HepG2 (cell line): ENCODE measurements at regions not wholly inside any gene's neighbourhood (a gene's known extent, or its start where the extent isn't known, plus 50 kb on each side); places are given as distances from the start of the nearest gene placed in this dataset.

Source experiments
- ATAC-seq: fragments of 200-7000 bp; cut with Tn5 transposase; 3 replicates; pipeline ENCODE4 v1.9.1; 2020; ENCODE audit warnings: mild to moderate bottlenecking, moderate library complexity
- BruUV-seq: library from RNA; stranded (reverse); fragments of 400-500 nt; replicated peaks from 2 replicates; lab custom pipeline; 2021; lab: Mats Ljungman, UMichigan
- CTCF ChIA-PET: fragments of 300-600 bp; formaldehyde crosslinking; extraction: SDS; loops from one replicate; lab custom pipeline; 2021; ENCODE audit warnings: low total read pairs, inconsistent platforms, low intra/inter-chr PET ratio; lab: Yijun Ruan, JAX
- POLR2A ChIA-PET: fragments of 350-600 bp; sonication (Branson Sonifier 250); formaldehyde crosslinking; loops from one replicate; lab custom pipeline; 2020; ENCODE audit warnings: antibody characterized with exemption, inconsistent platforms; lab: Yijun Ruan, JAX
- DNase-seq: peaks from one replicate; pipeline ENCODE4 v3.0.0-alpha.2; 2015; ENCODE audit warnings: low spot score
- FAIRE-seq: peaks from 3 replicates; lab custom pipeline; 2011; peaks lifted over from hg19 to GRCh38; lab: Jason Lieb, UNC
- H2AFZ ChIP-seq: one replicate; pipeline ENCODE4 v1.6.1; 2011; ENCODE audit warnings: low read length, inconsistent platforms
- H3K27ac ChIP-seq: fragments of 300-600 bp; 3 replicates; pipeline ENCODE4 v1.8.0; 2011; ENCODE audit warnings: mixed run types, mild to moderate bottlenecking, mixed read lengths, low read length, inconsistent platforms; ENCODE audit not compliant: insufficient read depth; ENCODE audit errors: extremely low read length
- H3K27me3 ChIP-seq, 2 experiments: fragments of 200-600 bp in 1 of 2; 2 replicates in 1 of 2; 3 replicates in 1 of 2; pipeline versions ENCODE4 v1.6.0 to v1.8.0; 2011; ENCODE audit warnings: low read length in 2 of 2, mild to moderate bottlenecking in 2 of 2, moderate library complexity in 2 of 2, inconsistent platforms in 1 of 2; ENCODE audit not compliant: insufficient read depth in 2 of 2, control insufficient read depth in 1 of 2
- H3K36me3 ChIP-seq, 2 experiments: fragments of 200-600 bp in 1 of 2; replicated peaks in 1 of 2; 2 replicates in 1 of 2; 3 replicates in 1 of 2; pipeline versions ENCODE4 v1.5.1 to v1.8.0; 2011; ENCODE audit warnings: low read length in 2 of 2, inconsistent platforms in 1 of 2; ENCODE audit not compliant: insufficient read depth in 2 of 2, control insufficient read depth in 1 of 2
- H3K4me1 ChIP-seq: 2 replicates; pipeline ENCODE4 v1.5.1; 2012; ENCODE audit warnings: low read length, inconsistent platforms; ENCODE audit not compliant: insufficient read depth
- H3K4me2 ChIP-seq: 2 replicates; pipeline ENCODE4 v1.6.0; 2011; ENCODE audit warnings: low read depth, low read length, inconsistent platforms
- H3K4me3 ChIP-seq, 3 experiments: fragments of 200-600 bp in 1 of 3; sonication (generic), shearing (Covaris generic) in 1 of 3; replicated peaks in 1 of 3; 2 replicates each; pipeline ENCODE4 v1.5.1; 2011 to 2016; ENCODE audit warnings: low read length in 3 of 3, inconsistent platforms in 2 of 3, low read depth in 2 of 3, mild to moderate bottlenecking in 2 of 3, control low read depth in 1 of 3, mixed read lengths in 1 of 3; ENCODE audit not compliant: insufficient read depth in 1 of 3
- H3K79me2 ChIP-seq: one replicate; pipeline ENCODE4 v1.6.1; 2011; ENCODE audit warnings: low read length, inconsistent platforms; ENCODE audit not compliant: insufficient read depth
- H3K9ac ChIP-seq: 2 replicates; pipeline ENCODE4 v1.6.0; 2011; ENCODE audit warnings: mild to moderate bottlenecking, low read depth, low read length, inconsistent platforms; ENCODE audit not compliant: insufficient read depth
- H3K9me3 ChIP-seq: 2 replicates; pipeline ENCODE4 v1.5.1; 2012; ENCODE audit warnings: mild to moderate bottlenecking, low read length
- H4K20me1 ChIP-seq: 2 replicates; pipeline ENCODE4 v1.6.0; 2011; ENCODE audit warnings: inconsistent platforms, mild to moderate bottlenecking, low read length, moderate library complexity; ENCODE audit not compliant: insufficient read depth
- CC2D1A ChIP-seq: sonication (generic); formaldehyde crosslinking; IDR thresholded peaks from 2 replicates; pipeline ENCODE4 v1.8.1; 2023; ENCODE audit warnings: mild to moderate bottlenecking, missing genetic modification reagents
- DNMT1 ChIP-seq: sonication (generic); formaldehyde crosslinking; IDR thresholded peaks from 2 replicates; pipeline ENCODE4 v1.5.1; 2020; ENCODE audit warnings: mild to moderate bottlenecking, missing genetic modification reagents
- MTF1 ChIP-seq: sonication (generic); formaldehyde crosslinking; IDR thresholded peaks from 2 replicates; pipeline ENCODE4 v1.5.0; 2020; ENCODE audit warnings: missing genetic modification reagents
- MTF2 ChIP-seq: sonication (generic); formaldehyde crosslinking; IDR thresholded peaks from 2 replicates; pipeline ENCODE4 v1.5.0; 2020; ENCODE audit warnings: missing genetic modification reagents, borderline replicate concordance
- NR2C2 ChIP-seq: sonication (generic); formaldehyde crosslinking; IDR thresholded peaks from 2 replicates; pipeline ENCODE4 v1.4.0; 2020; ENCODE audit warnings: missing genetic modification reagents, mild to moderate bottlenecking, moderate library complexity, borderline replicate concordance
- PAF1 ChIP-seq: IDR thresholded peaks from 2 replicates; pipeline ENCODE4 v1.6.1; 2016; ENCODE audit warnings: missing genetic modification reagents, missing compliant biosample characterization
- PPARG ChIP-seq: conservative IDR thresholded peaks from 2 replicates; pipeline ENCODE4 v1.6.1; 2016; ENCODE audit warnings: missing biosample characterization, missing genetic modification reagents
- SATB2 ChIP-seq: sonication (generic); formaldehyde crosslinking; IDR thresholded peaks from 2 replicates; pipeline ENCODE4 v1.5.0; 2020; ENCODE audit warnings: missing genetic modification reagents
- SSRP1 ChIP-seq: IDR thresholded peaks from 2 replicates; pipeline ENCODE4 v1.6.1; 2016; ENCODE audit warnings: control low read depth
- ZBTB42 ChIP-seq: sonication (generic); formaldehyde crosslinking; IDR thresholded peaks from 2 replicates; pipeline ENCODE4 v1.5.0; 2020; ENCODE audit warnings: mild to moderate bottlenecking, missing genetic modification reagents
- ZBTB8A ChIP-seq: sonication (generic); formaldehyde crosslinking; IDR thresholded peaks from 2 replicates; pipeline ENCODE4 v1.4.0; 2020; ENCODE audit warnings: mild to moderate bottlenecking, low read depth, missing genetic modification reagents, borderline replicate concordance
- ZNF33A ChIP-seq: sonication (generic); formaldehyde crosslinking; IDR thresholded peaks from 2 replicates; pipeline ENCODE4 v1.5.1; 2020; ENCODE audit warnings: missing genetic modification reagents, mild to moderate bottlenecking, moderate library complexity, borderline replicate concordance
- ZNF569 ChIP-seq: sonication (generic); formaldehyde crosslinking; IDR thresholded peaks from 2 replicates; pipeline ENCODE4 v1.5.0; 2020; ENCODE audit warnings: mild to moderate bottlenecking, missing genetic modification reagents, moderate library complexity, borderline replicate concordance
- ZNF605 ChIP-seq: sonication (generic); formaldehyde crosslinking; IDR thresholded peaks from 2 replicates; pipeline ENCODE4 v1.8.0; 2022; ENCODE audit warnings: mild to moderate bottlenecking, missing genetic modification reagents
- ZNF83 ChIP-seq: sonication (generic); formaldehyde crosslinking; IDR thresholded peaks from 2 replicates; pipeline ENCODE4 v1.4.0; 2020; ENCODE audit warnings: missing genetic modification reagents, mild to moderate bottlenecking, borderline replicate concordance
- WGBS: methylation state at CpG from one replicate; pipeline ENCODE4 v1.1.6; 2017; ENCODE audit warnings: low lambda C conversion rate; 5-methylcytosine and 5-hydroxymethylcytosine counted together
- in situ Hi-C: cut with HindIII; loops from 2 replicates; pipeline ENCODE4 v1.10.0; 2017; ENCODE audit warnings: low pct_unique_long_range_greater_than_20kb; ENCODE audit not compliant: extremely low pct_ligation_motif_present
- intact Hi-C: fragments of 100-400 bp; cut with micrococcal nuclease; formaldehyde crosslinking; loops from one replicate; pipeline ENCODE4 v1.10.0; 2022; ENCODE audit not compliant: unreplicated experiment
- TF ChIP-seq, protein P1 (sequence below), 2 experiments: fragments of 450-650 bp in 1 of 2; sonication (generic) in 1 of 2; formaldehyde crosslinking in 1 of 2; IDR thresholded peaks; 2 replicates each; pipeline versions ENCODE4 v1.6.1 to v1.8.0; 2016 to 2022; ENCODE audit warnings: antibody characterized with exemption in 1 of 2, mild to moderate bottlenecking in 1 of 2, missing genetic modification reagents in 1 of 2
- TF ChIP-seq, protein P2 (sequence below): IDR thresholded peaks from 2 replicates; pipeline ENCODE4 v1.6.1; 2016; ENCODE audit warnings: missing biosample characterization, missing genetic modification reagents, low read depth

- H3K4me3 ChIP-seq, result no peak overlapping the region
- POLR2A ChIA-PET, result no interaction called here
- H3K9me3 ChIP-seq, result no peaks in the 10 kb centered on the region
- no peaks in the 10 kb centered on the region for H3K79me2 ChIP-seq
- ATAC-seq (no peak), FAIRE-seq (no peak), DNase-seq (no peak)
- no peak overlapping the region for H3K4me2 ChIP-seq
- CTCF ChIA-PET, result no interaction called here
- 2% methylated on average over 2 of the region's 2 CpGs for WGBS
- in situ Hi-C loops (no loop called here), intact Hi-C loops (no loop called here)
- no TSS peak for BruUV-seq
- no peaks in the 10 kb centered on the region for H4K20me1 ChIP-seq
- H3K4me1 ChIP-seq, result peaks cover 4% of the 10 kb centered on the region; the same call in 1 of the 2 replicates
- no peak overlapping the region for H3K9ac ChIP-seq
- peaks cover 0 to 8% of the 10 kb centered on the region in 2 experiments; a peak in 1 of 5 replicates for H3K27me3 ChIP-seq
- H3K36me3 ChIP-seq, result no peaks in the 10 kb centered on the region
- H2AFZ ChIP-seq, result no peak overlapping the region
- no peak overlapping the region for H3K27ac ChIP-seq
- TF ChIP-seq ZBTB8A (CRISPR knock-in tag) (no peak), ZBTB42 (CRISPR knock-in tag) (no peak), MTF2 (CRISPR knock-in tag) (no peak), PPARG (CRISPR knock-in tag) (no peak), ZNF605 (no peak), ZNF569 (CRISPR knock-in tag) (no peak), ZNF33A (CRISPR knock-in tag) (no peak), ZNF83 (no peak), SATB2 (CRISPR knock-in tag) (no peak), DNMT1 (CRISPR knock-in tag) (no peak), SSRP1 (CRISPR knock-in tag) (no peak), CC2D1A (CRISPR knock-in tag) (no peak), MTF1 (no peak), PAF1 (CRISPR knock-in tag) (no peak), NR2C2 (no peak)
- TF ChIP-seq, protein P1, sequence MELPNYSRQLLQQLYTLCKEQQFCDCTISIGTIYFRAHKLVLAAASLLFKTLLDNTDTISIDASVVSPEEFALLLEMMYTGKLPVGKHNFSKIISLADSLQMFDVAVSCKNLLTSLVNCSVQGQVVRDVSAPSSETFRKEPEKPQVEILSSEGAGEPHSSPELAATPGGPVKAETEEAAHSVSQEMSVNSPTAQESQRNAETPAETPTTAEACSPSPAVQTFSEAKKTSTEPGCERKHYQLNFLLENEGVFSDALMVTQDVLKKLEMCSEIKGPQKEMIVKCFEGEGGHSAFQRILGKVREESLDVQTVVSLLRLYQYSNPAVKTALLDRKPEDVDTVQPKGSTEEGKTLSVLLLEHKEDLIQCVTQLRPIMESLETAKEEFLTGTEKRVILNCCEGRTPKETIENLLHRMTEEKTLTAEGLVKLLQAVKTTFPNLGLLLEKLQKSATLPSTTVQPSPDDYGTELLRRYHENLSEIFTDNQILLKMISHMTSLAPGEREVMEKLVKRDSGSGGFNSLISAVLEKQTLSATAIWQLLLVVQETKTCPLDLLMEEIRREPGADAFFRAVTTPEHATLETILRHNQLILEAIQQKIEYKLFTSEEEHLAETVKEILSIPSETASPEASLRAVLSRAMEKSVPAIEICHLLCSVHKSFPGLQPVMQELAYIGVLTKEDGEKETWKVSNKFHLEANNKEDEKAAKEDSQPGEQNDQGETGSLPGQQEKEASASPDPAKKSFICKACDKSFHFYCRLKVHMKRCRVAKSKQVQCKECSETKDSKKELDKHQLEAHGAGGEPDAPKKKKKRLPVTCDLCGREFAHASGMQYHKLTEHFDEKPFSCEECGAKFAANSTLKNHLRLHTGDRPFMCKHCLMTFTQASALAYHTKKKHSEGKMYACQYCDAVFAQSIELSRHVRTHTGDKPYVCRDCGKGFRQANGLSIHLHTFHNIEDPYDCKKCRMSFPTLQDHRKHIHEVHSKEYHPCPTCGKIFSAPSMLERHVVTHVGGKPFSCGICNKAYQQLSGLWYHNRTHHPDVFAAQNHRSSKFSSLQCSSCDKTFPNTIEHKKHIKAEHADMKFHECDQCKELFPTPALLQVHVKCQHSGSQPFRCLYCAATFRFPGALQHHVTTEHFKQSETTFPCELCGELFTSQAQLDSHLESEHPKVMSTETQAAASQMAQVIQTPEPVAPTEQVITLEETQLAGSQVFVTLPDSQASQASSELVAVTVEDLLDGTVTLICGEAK (IDR thresholded peaks at IDR 0.05), result no peak
- TF ChIP-seq, protein P1 (CRISPR knock-in tag; IDR thresholded peaks at IDR 0.05), result no peak
- TF ChIP-seq, protein P2, sequence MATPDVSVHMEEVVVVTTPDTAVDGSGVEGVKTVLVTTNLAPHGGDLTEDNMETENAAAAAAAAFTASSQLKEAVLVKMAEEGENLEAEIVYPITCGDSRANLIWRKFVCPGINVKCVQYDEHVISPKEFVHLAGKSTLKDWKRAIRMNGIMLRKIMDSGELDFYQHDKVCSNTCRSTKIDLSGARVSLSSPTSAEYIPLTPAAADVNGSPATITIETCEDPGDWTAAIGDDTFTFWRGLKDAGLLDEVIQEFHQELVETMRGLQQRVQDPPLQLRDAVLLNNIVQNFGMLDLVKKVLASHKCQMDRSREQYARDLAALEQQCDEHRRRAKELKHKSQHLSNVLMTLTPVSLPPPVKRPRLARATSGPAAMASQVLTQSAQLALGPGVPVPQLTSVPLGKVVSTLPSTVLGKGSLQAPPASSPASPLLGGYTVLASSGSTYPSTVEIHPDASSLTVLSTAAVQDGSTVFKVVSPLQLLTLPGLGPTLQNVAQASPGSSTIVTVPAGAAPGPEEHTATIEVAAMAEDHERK (CRISPR knock-in tag), result no peak
Measured at GRCh38 chr11:19595499-19595839, 117.2 kb upstream of the NAV2 start.
